Right hindlimb (tissue), 1 donor: ENCODE measurements at regions not wholly inside any gene's neighbourhood (a gene's known extent, or its start where the extent isn't known, plus 50 kb on each side); places are given as distances from the start of the nearest gene placed in this dataset.
"Not testable (repeated sequence)": the region's sequence is repeated elsewhere in the genome, so short reads cannot be mapped to it uniquely, and the experiment has no call there.

Source experiments
- DNase-seq: peaks from one replicate; pipeline ENCODE4 v3.0.0-alpha.2; 2018

DNA sequence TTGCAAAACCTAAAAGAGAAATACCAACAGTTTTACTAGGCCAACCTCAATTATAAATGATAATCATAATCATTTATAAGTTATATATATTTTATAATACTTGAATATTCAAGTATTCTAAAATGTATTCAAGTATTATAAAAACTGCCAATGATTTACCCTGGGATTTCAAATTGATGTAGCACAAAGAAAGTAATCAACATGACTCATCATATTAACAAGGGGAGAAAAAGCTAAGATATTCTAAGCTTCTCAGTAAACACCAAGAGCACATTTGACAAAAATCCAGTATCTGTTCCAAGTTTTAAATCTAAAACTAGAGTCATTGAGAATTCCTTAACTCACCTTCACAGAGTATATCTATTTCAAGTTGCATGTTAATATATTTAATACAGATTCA lies 56.1 kb downstream of the CAPZA3 start:
- no peak for DNase-seq

DNA sequence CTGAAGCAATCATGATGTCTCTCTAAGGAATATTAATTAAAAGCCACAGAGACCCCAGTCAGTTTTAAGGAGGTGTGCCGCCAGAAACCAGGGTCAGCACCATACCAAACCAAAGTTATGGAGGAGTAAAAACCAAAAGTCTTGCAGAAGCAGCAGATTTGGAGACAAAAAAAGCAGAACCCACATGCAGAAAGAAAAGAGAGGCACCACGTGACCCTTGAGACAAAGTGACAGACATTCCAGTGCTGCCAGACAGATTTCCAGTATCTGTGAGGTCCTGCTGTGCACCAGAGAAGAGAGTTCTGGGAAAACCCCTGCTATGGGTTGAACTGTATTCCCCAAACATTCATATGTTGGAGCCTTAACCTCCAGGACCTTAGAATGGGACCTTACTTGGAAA lies 59.7 kb downstream of the CAPZA3 start:
- no peak for DNase-seq

DNA sequence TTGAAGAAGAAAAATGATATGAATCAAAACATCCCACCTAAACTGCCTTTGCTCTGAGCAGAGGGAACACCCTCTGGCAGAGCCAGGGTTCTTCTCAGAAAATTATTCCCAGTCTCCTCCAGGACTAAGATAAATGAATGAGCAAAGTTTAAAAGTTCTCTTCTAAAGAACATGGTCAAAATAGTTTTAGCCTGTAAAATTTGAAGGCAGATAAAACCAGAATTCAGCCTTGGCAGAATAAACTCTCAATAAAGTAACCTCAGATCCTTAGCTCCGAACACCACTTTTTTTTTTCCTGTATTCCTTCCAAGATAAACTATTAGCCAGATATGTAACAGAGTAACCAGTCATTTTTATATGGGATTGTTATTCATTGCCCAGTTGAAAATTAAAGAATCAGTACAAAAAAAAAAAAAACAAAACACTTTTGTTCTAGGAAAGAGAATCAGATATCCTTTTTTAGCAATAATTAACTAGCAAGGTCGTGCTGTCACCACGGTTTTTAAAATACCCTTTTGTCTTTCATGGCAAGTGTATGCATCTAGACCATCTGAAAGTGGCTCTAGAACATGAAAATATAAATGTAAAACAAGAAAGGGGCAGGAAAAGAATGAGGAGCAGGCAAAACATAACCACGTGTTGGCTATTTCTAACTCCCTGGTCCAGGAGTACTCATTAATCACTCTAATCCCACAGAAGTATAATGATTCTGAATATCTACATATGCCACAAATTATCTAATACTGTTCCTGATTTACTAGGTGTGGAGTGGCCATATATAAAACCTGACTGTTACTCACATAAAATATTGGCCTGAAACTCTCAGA lies 60.8 kb downstream of the CAPZA3 start:
- peak; percentile 27 for DNase-seq

DNA sequence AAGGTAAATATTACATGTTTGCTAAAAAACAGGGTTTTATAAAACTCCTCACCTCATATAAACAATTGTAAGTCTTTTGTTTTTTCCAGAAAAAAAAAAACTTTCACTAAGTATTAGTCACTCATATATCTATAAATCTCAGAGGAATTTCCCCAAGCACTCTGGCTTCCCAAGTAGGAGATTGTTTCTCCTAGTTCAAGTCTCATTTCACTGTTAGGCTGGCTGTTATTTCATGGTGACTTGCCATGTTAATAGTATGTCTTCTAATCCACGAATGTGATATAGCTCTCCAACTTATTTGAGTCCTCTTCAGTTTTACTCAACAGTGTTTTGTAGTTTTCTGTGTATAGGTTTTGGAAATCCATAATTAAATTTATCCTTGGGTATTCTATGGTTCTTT lies 61.6 kb downstream of the CAPZA3 start:
- DNase-seq: no peak

DNA sequence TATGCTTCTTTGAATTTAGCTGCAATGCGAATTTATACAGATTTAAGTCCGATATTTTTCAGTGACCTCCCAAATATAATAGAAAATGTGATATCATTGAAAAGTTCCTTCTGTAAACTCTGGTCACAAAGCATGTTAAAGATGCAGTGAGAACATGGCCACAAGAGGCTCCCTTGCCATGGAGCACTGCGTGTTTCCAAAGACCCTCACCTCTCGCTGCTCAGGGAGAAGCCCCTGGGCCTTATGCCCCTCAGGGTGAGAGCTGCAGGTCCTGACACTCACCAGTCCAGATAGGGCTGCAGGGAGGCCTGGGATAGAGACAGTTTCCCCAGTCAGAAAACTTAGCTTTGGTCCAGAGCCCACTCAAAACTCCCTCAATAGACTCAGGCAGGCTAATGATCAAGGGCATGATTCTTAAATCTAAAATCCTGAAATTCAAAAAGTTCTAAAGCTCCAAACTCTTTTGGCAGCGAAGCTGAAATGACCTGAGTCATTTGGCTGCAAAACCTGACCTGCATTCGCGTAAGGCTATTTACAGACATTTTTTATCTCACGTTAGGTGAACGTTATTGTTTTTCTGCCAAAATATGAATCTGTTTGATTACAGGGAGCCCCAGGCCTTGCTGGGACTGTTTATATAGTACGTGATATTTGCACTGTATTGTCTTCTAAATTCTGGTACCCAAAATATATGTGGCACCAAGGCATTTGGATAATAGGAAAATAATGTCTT lies 67.8 kb downstream of the CAPZA3 start:
- no peak for DNase-seq

DNA sequence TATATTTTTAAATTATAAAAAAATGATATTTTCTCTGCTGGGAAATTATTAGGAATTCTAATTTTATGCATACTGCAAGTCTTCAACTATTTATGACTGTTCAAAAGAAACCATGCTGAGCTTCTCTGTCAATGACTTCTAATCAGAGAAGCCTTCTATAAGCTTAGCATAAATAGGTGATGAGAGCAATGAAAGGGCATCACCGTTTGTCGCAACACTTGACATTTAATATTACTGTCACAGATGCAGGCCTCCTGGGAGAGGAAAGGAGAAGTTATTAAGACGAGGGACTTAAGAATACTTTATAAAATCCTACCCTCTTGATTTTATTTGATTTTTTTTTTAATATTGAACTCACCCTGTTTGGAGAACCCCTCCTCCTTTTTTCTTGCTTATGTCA lies 69.8 kb downstream of the CAPZA3 start:
- DNase-seq: no peak

DNA sequence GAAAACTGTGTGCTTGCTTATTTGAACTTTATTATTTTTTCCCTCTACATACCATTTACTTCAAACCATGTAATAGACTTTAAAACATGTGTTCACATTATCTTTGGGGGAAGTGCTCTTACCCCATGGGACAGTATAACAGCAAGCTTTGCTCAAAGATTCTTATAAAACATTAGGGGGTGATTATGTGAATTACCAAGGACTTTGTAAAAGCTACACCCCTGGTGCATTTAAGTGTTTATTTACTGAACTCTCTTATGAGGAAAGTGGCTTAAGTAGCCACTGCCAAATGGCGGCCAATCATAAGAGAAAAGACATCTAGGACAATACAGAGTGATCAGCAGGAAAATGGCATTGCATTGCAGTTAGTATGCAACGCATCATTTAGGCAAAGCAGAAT lies 70.3 kb downstream of the CAPZA3 start:
- DNase-seq: no peak

DNA sequence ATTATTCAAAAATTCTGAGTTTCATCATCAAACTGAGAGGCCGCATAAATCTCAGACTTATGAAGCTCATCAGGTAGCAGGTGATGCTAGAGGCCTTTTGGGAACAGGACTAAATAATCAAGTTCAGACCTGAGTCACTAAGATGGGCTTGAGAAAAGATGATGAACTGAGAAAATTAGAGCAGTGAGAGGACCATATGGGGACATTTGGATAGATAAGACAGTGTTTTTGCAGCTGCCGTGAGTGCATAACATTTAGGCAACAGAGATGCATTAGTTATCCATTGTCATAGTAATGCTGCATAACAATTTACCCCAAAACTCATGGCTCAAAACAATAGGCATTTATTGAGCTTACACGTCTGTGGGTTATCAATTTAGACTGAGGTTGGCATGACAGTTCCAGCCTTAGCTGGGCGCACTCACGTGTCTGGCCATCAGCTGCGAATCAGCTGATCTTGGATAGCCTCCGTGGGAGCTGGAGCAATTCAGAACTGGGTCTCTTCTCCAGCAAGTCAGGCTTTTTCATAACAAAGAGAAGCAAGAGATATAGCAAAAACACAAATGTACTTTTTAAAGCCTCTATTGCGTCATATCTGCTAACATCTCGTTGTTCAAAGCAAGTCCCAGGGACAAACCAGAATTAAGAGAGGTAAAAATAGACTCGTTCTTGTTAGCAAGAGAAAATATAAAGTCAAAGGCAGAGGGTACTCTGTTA lies 72.8 kb downstream of the CAPZA3 start:
- no peak for DNase-seq

DNA sequence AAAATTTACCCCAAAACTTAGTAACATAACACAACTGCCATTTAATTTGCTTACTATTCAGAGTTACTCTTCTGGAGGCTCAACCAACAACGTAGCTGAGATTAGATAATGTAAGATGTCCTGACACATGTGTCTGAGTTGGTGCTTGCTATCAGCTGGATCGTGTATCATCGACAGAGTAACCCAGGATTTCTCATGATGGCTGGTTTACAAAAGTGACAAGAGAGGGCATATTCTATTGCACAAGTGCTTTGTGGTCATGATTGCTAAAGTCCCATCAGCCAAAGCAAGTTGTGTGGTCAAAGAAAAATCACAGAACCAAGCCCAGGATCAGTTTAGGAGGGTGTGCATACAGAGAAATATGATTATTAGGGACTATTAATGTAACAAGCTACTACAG lies 73.4 kb downstream of the CAPZA3 start:
- DNase-seq: no peak

DNA sequence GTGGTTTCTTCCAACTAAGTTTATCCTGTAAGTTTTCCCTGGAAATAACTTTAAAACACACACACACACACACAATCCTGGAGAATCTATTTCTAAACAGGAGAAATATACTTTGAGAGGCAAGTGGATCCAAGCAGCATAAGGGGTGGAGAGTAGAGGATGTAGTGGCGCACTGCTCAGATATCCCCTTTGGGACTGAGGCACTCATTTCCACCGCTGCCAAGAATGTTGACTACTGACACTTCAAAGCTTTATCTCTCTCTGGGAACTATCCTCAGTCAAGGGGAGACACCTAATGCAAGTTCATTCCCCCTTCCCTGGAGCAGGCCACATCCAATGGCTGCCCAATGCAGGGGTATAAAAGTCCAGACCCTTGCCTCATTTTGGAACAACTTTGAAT lies 75.8 kb downstream of the CAPZA3 start:
- DNase-seq: no peak

DNA sequence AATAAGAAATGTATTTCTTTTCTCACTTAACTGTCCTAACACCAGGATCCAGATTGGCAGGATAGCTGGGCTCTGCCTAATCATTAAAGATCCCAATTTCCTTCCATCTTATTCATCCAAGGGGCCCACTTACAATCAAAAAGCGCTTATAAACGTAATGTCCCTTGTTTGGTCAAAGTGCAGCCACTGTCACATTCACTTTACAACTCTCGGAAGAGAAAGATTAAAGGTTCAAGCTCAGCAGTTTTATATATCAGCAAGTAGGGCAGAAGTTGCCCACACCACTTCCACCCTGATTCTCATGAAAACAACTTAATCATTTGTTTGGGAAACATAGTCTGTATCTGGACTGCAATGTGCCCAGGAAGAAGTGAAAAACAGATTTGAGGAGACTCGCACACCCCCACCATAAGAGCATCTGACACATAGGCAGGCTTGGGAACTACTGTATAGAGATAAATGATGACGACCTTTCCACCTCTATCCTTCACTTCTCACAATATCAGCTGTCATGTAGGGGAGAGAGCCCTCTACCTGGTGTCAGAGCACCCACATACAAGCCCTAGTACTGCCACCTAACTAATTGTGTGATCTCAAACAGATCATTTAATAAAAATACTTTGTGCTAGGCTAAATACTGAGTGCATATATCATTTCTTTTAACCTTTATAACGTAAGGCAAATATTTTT lies 80.8 kb downstream of the CAPZA3 start:
- no peak for DNase-seq

DNA sequence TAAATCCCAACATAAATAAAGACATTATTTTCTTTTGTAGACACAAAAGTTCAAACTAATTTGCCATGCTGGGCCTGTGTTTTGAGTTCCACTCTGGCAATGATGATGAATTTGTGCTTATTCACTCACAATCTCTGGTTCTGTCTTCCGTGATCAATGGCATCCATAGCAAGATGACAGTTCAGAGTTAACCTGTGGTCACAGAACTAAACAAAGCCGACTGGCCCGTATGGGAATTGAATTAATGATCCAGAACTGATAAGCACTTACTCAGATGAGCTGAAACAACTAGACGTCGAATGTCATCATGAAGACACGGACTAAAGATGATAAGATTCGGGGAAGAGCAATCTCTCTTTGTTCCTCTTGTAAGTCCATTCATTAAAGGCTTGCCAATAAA lies 81.6 kb downstream of the CAPZA3 start:
- no peak for DNase-seq

DNA sequence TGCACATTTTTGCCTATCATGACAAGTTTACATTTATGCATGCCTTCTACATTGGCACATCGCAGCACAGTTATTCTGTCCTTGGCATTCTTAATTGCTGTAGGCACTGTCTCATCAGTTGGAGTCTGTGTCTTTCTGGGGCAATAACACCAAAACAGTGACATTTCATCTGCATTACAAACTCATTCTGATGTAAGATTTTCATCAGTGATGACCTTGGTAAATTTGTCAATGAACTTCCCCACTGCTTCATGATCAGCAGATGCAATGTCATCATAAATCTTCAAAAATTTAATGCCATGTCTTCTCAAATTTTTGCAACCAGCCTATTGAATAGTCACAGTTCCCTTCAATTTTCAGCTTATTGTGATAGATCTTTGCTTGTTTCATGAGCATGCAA lies 85.5 kb downstream of the CAPZA3 start:
- DNase-seq: no peak

DNA sequence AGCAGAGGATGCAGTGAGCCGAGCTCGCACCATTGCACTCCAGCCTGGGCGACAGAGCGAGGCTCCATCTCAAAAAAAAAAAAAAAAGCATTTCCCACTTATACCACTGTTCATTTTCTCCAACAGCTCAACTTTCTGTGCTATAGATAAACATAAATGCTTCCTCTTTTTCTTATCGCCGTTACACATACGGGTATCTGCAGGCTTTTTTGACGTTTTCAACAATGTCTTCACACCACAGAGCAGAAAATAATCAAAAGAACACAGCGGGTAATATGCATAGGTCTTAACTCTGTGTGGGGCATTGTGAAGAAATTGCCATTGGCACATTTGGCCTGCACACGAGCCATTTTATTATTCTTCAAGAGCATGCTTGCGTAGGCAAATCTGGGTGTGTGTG lies 86.4 kb downstream of the CAPZA3 start:
- DNase-seq: no peak

DNA sequence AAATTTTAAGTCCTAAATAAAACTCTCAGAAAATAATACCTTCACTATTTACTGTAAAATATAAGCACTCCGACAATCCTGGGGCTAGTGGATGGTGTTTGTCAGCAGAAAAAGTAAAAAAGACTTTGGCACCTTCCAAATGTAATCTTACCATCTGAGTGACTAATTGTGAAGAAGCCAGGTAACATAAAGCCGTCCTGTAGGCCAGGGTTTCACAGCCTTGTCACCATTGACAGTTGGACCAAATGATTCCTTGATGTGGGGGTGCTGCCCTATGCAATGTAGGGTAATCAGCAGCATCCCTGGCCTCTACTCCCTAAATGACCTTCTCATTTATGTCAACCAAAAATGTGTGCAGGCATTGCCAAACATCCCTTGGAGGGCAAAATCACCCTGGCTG lies 87.2 kb downstream of the CAPZA3 start:
- DNase-seq: no peak

DNA sequence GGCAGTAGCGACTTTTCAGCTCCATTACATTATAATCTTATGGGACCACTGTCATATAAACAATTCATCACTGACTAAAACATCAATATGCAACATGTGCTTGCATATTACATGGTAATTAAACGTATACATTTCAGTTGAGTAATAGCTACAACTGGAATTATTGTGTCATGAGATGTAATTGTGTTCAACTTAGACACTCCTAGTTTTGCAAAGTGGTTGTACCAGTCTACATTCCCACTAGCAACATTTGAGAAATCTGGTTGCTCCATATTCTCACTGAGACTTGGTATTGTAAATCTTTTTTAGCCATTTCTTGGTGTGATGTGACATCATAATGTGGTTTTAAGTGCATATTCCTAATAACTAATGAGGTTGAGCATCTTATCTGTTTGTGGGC lies 90.0 kb downstream of the CAPZA3 start:
- no peak for DNase-seq

DNA sequence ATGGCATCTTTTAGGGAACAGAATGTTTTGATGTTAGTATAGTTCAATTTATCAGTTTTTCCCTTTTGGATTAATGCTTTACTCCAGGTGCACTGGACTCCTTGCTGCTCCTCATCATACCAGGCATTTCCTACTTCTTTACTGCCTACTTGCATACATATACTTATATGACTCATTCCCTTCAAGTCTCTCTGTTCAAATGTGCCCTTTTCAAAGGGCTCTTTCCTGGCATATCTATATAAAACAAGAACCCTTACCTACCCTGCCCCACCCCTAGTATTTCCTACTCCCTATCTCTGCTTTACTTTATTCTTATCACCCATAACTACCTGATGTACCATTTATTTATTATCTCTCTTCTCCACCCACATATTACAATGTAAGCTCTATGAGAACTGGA lies 90.6 kb downstream of the CAPZA3 start:
- no peak for DNase-seq

DNA sequence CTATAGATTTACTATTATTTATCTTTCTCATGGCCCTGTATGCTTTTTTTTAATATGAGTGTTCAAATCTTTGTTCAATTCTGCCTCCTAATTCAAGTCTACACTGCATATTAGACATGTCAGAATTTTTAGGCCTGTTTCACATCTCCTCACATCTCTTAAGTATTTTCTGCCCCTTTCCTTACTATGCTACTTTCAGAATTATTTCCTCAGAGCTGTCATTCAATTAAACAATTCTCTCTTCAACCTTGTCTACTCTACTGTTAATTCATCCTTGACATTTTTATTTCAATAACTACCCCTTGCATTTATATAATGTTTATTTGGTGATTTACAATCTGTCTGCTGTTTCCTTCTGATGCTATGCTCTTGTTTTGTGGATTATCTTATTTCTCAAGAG lies 91.1 kb downstream of the CAPZA3 start:
- DNase-seq: no peak

DNA sequence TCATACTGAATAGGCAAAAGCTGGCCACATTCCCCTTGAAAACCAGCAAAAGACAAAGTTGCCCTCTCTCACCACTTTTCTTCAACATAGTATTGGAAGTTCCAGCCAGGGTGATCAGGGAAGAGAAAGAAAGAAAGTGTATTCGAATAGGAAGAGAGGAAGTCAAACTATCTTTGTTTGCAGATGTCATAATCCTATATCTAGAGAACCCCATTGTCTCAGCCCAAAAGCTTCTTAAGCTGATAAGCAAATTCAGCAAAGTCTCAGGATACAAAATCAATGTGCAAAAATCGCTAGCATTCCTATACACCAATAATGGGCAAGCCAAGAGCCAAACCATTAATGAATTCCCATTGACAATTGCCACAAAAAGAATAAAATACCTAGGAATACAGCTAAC lies 95.0 kb downstream of the CAPZA3 start:
- not testable (repeated sequence) for DNase-seq

DNA sequence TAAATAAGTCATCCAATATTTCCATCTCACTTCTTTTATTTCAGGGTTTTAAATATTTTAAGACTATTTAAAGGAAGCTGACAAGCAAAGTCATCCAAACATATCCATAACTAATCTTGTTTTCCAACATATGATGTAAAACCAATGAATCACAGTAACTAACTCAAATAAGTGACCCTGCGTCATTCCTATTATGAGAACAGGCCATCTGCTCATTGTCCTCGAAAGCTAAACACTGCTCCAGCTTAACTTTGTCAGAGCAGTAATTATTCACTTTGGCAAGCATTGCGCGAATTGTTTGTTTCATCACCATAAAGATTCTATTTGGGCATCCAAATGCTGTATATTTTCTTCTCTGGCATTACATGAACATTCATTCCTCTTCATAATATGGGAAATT lies 99.1 kb downstream of the CAPZA3 start:
- DNase-seq: no peak

DNA sequence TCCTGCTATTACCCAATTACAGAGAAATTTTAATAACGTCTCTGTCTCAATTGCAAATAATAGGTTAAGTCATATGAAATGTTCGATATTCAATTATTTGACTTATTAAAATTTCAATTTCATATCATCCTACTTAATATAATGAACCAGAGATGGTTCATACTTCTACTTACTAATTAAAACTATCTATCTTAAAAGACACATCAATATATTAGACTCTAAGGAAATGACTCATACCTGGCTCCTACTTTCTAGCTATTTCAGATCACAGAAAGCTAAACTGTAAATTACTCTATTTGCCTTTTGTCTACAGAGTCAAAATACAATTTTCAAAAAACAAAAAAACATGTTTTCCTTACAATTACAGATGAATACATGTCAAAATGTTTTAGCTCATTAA lies 99.6 kb downstream of the CAPZA3 start:
- DNase-seq: no peak

DNA sequence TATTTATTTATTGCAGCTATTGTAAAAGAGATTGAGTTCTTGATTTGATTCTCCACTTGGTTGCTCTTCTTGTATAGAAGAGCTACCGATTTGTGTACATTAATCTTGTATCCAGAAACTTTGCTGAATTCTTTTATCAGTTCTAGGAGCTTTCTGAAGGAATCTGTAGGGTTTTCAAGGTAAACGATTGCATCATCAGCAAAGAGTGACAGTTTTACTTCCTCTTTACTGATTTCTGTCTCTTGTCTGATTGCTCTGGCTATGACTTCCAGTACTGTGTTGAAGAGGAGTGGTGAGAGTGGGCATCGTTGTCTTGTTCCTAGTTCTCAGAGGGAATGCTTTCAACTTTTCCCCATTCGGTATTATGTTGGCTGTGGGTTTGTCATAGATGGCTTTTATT lies 103.1 kb downstream of the CAPZA3 start:
- DNase-seq: not testable (repeated sequence)

DNA sequence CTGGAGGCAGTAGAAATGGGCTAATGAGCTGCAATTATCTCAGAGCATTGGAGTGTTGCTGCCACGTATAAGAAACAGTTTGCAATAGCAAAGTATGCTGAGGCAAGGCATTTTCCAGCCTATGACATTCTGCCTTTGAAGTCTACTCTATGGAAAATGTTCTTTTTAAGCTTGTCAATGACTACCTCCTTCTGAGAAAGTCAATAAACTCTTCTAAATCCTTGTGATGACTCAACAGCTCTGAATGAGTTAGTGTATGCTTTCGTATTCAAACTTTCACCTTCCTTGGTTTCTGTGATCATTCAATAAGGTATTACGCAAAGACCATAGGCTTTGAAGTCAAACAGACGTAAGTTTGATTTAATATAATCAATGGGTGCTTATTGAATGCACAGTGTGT lies 111.2 kb downstream of the CAPZA3 start:
- DNase-seq: no peak
